Left lobe of liver (tissue), 2 donors: ENCODE measurements at regions not wholly inside any gene's neighbourhood (a gene's known extent, or its start where the extent isn't known, plus 50 kb on each side); places are given as distances from the start of the nearest gene placed in this dataset.

Experiments used
- ATAC-seq: fragments of 200-7000 bp; cut with Tn5 transposase; one replicate; pipeline ENCODE4 v1.9.1; 2020; ENCODE audit warnings: mild to moderate bottlenecking, moderate library complexity
- DNase-seq: peaks from one replicate; pipeline ENCODE4 v3.0.0-alpha.2; 2020; ENCODE audit warnings: low spot score
- donor health status: DM: no; HTN: no; CAD: no; lungs with moderate emphysema.
- donor health status: DM: no; HTN: yes; CAD: no.

DNA sequence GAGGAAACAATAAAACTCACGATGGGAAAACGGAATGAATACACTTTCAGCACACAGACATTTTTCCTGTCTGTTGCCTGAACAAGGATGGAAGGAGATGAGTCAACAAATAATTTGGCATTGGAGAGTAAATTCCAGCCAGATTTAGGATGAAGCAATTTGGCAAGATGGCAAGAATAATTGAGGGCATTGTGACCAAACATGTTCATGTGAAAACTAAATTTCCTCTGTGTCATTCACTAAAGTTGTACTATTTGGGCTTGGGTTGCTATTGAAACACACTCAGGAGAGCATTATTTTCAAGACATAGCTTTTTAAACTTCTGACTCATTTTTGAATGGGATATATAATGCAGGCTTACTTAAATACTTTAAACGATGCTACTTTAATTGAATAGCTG lies 1614.4 kb downstream of the PCDH19 start:
- no peak for ATAC-seq
- no peak for DNase-seq

DNA sequence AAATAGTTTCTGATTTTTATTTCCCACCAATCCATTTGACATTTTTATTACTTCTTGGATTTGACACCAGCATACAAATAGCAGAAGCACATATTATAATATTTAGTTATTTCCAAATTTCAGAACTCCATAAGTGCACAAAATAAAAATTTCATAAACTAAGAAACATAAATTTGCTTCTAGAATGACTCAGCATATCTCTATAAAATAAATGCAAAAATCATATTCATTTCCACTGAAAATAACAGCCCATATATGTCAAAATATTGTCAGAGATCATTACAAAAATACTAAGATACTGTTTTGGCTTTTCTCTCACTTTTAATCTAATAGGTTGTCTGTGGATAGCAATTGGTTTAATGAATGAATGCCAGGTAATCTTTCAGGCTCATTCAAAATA lies 1654.2 kb downstream of the PCDH19 start:
- ATAC-seq: no peak
- no peak for DNase-seq

DNA sequence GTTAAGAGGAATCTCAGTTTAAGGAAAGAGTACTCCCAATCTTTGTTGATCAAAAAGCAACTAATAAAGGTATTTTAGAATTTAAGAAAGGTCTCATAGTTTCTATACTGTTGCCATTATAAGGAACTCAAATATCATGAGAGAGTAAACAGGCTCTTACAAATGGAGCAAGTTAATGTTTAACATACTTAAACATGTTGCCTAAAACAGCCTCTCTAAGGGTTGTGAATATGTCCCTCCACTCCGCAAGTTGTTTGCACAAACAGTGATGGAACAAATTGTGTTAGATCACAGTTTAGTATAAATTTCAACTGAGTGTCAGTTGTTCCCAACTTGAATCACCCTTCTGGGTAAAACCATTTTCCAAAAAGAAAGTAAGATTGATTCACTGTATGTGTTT lies 1678.3 kb downstream of the PCDH19 start:
- no peak for DNase-seq
- ATAC-seq: peak; percentile 66

DNA sequence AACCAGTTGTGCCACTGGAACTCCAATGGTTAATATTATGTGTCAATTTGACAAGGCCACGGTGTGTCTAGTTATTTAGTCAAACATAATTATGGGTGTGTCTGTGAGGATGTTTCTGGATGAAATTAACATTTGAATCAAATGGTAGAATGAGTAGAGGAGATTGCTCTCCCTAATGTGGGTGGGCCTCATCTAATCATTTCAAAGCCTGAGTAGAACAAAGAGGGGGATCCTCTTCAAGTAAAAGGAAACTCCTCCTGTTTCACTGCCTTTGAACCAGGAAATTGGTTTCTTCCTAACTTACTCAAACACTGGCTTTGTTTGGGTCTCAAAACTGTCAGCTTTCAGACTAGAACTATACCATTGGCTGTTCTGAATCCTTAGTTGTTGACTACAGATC lies 1692.1 kb downstream of the PCDH19 start:
- DNase-seq (no peak), ATAC-seq (no peak)
